KBM-7 (cell line): ENCODE measurements at regions not wholly inside any gene's neighbourhood (a gene's known extent, or its start where the extent isn't known, plus 50 kb on each side); places are given as distances from the start of the nearest gene placed in this dataset.

ENCODE experiments used
- DNase-seq: peaks from one replicate; pipeline ENCODE4 v3.0.0-alpha.2; 2015
- in situ Hi-C: fragments of 300-500 bp; cut with MboI; formaldehyde crosslinking; loops from 2 replicates; pipeline ENCODE4 v1.14.3; 2020; ENCODE audit warnings: low sequenced_read_pairs, low pct_unique_long_range_greater_than_20kb, mixed read lengths

DNA sequence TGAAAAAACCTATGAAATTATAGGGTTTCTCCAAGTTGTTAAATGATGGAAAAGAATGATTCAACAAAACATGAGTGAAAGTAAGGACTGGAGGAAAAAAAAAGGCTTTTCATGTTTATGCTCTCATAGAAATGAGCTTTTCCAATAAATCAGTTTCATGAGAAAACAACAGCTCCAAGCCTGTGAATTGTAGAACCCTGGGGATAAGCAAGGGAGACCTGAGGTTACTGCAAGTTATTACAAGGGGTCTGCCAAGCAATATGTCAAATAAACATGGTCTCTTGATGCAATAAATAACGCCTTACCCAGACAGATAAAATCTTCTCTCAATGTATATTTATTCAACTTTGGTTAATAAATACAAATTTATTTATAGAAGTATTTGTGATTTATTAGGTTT, 577.9 kb upstream of the GCFC2 start:
- in situ Hi-C loops, result no loop called here

DNA sequence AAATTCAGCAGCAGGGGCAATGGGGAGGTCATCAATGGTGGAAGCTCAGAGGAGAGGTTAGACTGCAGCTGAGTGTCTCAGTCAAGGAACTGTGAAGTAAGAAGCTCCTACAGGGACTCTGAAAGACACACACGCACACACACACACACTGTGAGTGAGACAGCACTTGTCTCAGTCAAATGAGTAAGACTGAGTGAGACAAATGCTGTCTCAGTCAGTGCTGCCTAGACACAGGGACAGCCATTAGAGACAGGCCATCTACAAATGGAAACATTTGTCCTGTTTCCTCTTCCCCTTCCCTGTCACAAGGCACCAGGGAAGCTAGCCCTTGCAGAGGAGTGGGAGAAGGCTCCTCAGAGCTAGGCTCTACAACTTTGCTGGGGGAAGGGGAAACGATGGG, 577.4 kb upstream of the GCFC2 start:
- DNase-seq, result no peak
- in situ Hi-C loops, result no loop called here

More for the DNA sequence above, 577.9 kb upstream of the GCFC2 start:
- no peak for DNase-seq

DNA sequence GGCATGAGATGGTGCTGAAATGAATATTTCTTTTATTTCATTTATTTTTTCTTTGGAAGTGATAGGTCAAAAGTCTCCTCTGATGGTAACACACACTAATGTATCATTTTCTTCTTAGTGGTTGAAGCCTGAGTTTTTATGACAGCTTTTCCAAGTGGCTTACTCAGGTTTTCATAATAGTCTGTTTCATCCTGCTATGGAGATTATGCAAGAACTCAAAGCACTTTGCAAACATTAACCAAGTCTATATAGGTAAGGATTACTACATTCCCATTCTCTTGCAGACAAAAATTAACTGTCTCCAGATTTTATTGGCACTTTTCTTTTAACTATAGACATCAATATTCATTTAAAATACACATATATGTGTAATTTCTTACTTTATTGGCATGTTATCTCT, 572.6 kb upstream of the GCFC2 start:
- DNase-seq, result no peak

DNA sequence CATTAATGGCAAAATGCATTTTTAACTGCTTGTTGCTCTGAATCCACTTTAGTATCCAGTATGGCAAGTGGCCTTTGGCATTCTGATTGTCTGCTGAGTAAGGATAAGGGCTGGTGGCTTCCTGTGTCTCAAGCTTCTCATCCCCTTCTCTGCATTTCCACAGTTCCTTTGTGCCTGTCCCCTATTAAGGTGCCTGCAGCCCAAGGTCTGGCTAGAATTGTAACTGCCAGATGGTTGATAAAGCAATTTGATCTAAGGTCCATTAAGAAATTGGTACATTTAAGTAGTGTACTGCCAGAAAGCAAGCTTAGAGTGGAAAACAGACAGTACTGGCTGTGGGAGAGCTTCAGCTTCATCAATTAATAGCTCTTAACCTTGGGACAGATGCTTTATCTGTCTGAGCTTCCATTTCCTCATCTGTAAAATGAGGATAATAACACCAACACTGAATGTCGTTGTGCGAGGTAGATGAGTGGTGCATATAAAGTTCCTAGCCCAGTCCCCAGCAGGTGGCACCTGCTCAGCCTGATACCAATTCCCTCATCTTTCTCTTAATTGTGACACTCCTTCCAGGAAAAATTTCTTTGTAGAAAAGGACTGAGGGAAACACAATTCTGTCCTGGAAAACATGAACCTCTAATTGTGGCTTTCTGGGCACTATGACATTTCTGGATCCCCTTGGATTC, 570.6 kb upstream of the GCFC2 start:
- DNase-seq, result no peak
- in situ Hi-C loops, result no loop called here

More for the DNA sequence above, 572.6 kb upstream of the GCFC2 start:
- in situ Hi-C loops, result no loop called here

DNA sequence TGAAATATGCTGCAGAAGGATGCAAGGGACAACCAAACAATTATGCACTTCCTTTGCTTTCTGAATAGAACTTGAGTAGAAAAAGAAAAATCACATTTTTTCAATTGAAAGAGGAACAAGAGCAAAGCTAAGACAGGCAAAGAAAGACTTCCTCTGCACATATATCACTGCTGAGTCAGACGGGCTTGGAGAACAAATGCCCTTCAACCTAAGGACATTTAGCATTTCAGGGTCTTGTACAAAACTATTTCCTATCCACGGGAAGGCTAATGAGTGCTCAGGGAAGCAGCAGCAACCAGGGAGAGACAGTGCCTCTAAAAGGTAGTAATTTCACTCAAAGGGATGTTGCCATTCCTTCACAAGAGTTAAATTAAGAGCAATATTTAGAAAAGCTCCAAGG, 570.0 kb upstream of the GCFC2 start:
- in situ Hi-C loops, result no loop called here
- no peak for DNase-seq

DNA sequence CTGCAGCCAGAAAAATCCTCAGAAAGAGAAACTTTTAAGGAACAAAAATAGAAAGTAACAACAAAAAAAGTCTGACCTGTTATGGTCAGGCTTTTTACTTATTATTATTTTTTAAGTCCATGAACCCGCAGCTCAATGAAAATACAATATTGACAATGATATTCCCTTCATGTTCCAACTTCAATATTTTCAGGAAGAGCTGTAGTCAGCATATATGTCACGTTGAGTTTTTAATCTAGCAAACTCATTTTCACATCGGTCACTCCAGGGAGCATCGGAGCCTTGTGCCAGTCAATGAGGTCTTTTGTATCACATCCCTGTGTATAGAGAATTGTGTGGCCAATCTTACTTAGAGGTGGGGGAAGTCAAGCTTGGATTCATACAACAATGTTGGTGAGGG, 568.4 kb upstream of the GCFC2 start:
- DNase-seq, result no peak
- in situ Hi-C loops, result no loop called here

DNA sequence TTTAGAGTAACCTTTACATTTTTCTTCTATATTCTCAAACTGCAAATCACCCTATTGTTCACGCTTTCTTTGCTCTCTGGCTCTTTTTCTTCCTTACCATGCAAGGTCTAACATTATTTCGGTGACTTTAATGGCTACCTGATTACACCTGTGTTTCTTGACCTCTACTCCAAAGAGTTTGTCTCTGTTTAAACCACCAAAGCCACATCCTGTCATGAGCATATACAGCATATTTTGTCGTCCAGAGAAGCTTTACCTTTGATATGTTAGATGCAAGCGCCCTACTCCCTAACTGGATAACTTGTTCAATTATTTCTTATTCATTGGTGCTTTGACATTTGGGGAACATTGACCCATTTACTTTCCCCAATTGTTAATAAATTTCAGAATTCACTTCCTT, 565.1 kb upstream of the GCFC2 start:
- in situ Hi-C loops, result no loop called here
- DNase-seq, result no peak

DNA sequence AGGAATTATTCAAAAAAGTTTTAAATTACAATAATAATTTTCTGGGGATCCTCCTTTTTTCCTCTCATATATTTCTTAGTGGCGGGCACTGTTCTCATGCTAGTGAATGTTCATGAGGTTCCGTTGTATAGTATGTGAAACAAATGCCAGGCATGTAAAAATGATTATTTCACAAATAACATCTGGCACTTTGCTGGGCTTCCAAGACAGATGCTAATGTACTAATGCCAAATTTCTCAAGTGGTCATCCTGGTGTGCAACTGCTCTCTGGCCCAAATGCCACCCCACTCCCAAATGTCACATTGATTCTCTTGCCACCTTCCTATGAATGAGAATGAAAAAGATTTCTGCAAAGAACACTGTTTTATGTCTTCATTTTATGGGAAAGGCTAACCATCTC, 564.0 kb upstream of the GCFC2 start:
- no peak for DNase-seq
- in situ Hi-C loops, result no loop called here

DNA sequence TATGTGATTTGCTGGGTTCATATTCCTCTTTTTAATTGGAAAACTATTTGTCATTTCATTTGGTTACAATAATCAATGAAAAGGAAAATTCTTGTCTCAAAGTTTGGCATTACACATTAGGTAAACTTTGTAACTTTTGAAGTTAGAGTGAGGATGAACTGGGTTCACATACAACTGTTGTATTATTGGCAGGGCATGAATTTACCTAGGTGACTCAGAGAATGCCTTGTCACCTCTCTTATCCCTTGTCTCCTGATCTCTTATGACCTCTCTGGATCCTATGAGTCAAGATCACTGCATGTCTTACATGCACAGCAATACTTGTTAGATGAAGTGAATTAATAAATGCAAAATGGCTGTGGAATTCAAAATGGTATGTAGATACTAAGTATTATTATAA, 563.4 kb upstream of the GCFC2 start:
- in situ Hi-C loops, result no loop called here
- DNase-seq, result no peak

DNA sequence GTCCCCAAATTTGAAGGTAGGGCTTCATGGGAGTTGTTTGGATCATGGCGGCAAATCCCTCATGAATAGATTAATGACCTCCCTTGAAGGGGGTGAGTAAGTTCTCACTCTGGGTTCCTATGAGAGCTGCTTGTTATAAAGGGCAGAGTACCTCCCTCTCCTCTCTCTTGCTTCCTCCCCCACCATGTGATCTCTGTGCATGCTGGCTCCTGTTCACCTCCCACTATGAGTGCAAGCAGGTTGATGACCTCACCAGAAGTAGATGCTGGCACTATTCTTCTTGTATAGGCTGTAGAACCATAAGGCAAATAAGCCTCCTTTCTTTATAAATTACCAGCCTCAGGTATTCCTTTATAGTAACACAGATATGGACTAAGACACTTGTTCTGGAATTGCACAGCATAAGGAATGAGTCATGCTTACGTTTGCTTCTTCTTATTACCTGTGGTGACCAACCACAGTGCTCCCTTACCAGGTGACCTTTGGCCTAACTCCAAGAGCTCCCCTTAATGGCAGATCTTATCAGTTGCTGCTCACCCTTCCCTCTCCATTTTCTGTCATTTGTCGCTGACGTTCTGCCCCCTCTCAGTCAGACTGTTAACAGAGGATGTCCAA, 559.5 kb upstream of the GCFC2 start:
- in situ Hi-C loops, result no loop called here
- DNase-seq, result no peak

DNA sequence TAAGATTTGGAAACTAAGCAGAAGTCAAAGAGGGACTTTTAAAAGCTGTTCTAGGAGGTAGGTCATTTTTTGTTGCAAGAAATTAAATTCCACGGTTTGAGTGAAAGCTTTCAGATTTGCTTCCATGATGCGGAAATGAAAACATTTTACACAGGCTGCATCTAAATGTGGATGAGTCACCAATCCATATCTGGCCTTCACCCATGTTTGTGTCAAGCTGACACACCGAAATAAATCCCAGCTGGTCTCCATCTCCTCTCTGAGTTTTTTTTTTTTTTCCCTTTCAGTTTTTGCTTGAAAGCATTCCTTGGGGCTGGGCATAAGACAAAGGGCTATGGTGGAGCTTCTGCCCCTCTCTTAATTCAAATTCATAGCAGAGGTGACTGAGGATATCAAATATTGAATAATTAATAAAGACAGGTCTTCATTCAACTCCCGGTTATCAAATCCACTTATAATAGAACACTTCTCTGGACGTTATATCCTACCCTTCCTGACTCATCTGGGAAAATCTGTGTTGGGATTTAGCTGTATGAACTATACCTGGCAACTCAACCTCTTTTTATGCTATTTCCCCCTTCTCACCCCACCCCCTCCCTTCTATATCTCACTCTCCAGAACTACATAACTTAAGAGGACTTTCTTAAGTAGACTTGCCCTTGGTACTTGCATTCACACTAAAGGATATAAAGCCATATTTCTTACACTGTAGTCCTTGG, 558.3 kb upstream of the GCFC2 start:
- in situ Hi-C loops, result no loop called here
- DNase-seq, result no peak

DNA sequence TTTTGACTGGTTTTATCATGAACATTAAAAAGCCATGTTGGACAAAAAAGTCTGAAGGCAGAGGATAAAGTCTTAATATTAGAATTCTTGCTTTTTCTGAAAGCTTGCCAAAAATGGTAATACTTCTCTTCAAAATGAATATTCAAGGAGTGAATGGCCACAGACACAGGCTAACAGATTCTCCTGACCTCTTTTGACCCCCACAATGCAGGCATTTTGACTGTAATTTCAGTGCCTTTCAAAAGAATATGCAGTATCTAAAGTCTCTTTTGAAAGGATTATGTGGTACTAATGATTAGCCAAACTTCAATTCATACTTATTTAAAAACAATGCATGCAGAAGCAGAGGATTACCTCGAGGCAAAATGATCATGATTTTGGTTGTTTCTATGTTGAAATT, 557.8 kb upstream of the GCFC2 start:
- in situ Hi-C loops, result no loop called here
- DNase-seq, result no peak

DNA sequence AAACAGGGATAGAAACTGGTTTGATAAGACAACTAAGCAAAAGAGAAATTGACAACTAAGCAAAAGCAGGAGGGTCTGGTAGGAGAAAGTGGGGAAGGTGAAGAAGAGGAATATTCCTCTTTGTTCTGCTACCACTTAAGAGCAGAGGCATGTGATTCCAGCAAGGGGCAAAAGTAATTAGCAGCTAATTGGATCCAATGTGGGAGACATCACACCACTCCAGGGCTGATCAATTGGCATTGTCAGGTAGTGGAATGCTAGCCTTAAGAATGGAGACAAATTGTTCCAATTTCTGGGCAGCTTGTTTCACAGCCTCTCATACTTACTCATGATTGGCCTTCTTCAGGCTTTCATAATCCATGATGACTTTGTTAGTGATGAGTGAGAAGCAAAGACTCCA, 547.1 kb upstream of the GCFC2 start:
- in situ Hi-C loops, result no loop called here
- DNase-seq, result no peak

DNA sequence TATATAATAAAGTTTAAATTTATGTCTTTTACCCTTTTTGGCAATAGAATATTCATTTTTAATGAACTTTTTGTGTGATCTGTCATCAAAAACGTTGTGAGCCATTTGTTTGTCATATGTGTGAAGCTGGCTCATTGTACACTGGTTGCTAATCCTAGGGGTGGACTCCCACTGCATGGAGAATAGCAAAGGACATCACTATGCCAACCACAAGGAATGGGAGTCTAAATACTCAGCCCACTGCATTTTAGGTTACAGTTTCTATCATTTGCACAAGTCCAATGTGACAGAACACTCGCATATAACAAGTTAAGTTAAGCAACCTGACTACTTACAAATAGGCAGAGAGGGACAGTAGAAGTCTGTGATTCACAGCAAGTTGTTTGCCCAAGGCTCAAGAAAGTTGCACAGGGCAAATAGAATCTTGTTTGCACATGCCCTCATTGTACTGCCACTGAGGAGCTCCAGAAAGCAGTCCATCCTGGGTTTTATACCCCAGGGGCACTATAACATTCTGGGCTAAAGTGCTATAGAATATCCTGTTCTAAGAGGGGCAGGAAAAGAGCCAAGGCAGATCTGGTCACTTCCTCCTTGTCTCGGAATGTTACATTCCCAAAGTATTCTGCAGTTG, 545.9 kb upstream of the GCFC2 start:
- DNase-seq, result no peak
- in situ Hi-C loops, result no loop called here

DNA sequence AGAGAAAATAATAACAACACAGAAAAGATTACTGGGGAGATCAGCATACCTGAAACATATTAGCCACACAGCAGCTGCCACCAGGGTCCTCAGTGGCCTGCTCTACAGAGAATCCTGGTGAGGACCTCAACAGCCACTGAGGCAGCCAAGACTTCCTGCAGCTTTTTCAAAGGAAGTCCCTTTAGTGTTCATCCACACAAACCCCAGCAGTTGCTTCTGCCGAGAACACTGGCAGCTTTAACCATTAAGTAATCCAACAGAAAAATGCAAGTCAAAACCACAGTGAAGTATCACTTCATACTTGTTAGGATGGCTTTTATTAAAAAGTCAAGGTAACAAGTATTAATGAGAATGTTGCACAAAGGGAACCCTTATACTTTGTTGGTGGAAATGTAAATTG, 542.0 kb upstream of the GCFC2 start:
- DNase-seq, result no peak
- in situ Hi-C loops, result no loop called here

DNA sequence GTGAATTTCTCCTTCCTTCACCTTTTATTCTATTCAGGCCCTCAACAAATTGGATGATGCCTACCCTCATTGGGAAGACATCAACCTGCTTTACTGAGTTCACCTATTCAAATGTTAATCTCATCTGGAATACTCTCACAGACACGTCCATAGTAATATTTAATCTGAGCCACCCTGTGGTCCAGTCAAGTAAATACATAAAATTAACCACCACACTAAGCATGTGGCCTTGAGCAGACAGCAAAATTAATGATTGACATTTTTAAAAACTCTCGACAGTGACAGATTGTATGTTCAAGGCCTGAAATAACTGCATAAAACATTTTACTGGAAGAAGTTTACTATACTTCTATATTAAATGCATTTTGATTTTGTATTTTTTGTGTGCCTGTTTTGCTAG, 540.6 kb upstream of the GCFC2 start:
- in situ Hi-C loops, result no loop called here
- no peak for DNase-seq

DNA sequence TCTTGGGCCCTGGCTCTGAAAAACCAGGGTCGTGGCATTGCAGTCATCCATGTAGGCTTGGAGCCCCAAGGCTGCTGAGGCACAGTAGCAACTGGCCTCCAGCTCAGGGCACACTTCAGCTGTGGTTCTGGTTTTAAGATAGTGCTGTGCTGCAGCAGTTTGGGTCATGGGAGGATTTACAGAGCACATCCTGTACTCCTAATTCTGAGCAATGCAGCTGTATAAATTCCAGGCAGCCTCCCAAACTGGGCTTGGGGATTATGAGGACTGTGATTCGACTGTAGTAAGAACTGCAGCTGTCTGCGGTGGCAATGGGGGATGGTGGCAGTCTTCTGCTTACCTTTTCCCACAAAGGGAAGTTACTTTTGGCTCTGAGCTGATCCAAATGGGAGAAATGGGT, 536.3 kb upstream of the GCFC2 start:
- no peak for DNase-seq
- in situ Hi-C loops, result no loop called here

DNA sequence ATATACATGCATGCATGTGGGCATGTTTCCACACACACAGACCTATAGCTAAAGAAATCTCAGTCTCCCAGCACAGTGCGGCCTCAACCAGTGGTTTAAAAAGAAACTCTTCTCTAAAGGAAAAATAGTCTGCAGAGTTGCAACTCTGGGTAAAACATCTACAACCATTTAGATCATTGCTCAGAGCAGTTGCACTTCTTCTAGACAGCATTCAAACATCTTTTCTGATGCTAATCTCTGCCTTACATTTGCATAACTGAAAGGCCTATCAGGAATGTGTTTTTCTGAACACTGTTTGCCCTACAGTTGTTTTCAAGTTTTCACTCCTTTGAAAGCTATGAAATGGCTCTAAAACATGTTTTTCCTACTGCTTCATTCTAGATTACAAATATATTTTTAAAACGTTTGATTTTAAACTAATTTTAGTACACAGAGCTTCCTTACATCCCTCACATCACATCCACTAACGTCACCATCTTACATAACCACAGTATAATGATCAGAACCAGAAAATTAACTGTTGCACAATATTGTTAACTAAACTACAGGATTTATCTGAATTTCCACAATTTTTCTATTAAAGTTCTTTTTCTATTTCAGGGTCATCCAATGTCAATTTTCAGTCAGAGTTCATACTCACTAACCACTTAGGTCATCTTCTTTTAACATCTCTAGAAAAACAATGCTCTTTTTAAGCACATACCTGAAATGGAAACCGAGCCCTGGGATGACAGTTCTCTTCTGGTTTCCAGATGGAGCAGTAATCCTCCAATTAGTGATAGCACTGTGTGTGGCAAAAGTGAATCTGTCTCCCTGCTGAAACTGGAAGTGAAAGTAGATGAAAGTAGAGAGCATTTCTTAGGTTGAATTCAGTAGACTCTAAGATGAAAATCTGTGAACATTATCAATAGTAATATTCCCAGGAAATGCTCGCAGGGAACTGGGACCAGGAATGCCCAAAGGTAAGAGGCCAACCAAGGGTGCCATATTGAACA, 501.6 kb upstream of the GCFC2 start:
- in situ Hi-C loops, result no loop called here
- DNase-seq, result no peak

DNA sequence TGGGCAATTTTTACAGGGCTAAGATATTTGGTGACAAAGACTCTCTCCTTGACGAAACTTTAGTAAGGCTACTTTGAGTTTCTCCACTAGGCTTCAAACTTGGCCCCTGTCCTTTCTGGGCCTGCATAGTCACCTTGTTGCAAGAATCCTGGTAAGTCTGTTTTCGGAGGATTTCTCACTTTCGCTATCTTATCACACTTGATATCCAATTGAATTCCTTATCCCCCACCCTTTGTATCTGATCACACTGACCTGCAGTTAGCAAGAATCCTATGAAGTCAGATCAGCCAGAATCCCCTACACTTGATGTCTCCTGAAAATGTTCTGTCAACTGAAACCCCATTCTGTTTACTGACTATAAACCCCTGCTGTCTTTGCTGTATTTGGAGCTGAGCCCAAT, 499.8 kb upstream of the GCFC2 start:
- no peak for DNase-seq
- in situ Hi-C loops, result no loop called here
